A549 (cell line): ENCODE measurements at regions not wholly inside any gene's neighbourhood (a gene's known extent, or its start where the extent isn't known, plus 50 kb on each side); places are given as distances from the start of the nearest gene placed in this dataset.

Experiments used
- ATAC-seq, 2 experiments: fragments of 200-7000 bp in 1 of 2; fragments of >200 bp in 1 of 2; cut with Nextera tagmentation in 1 of 2; cut with Tn5 transposase in 1 of 2; 3 replicates each; pipeline versions ENCODE4 v1.8.0 to v1.9.1; 2018 to 2020; ENCODE audit warnings: mild to moderate bottlenecking in 1 of 2, moderate library complexity in 1 of 2
- CTCF ChIA-PET: fragments of 300-600 bp; sonication (Branson Sonifier 250); formaldehyde crosslinking; extraction: SDS; loops from one replicate; lab custom pipeline; 2021; ENCODE audit warnings: antibody characterized with exemption, inconsistent platforms; lab: Yijun Ruan, JAX
- POLR2A ChIA-PET: fragments of 350-600 bp; formaldehyde crosslinking; extraction: SDS; loops from one replicate; lab custom pipeline; 2021; ENCODE audit warnings: antibody characterized with exemption, inconsistent platforms; lab: Yijun Ruan, JAX
- DNase-seq, 2 experiments: peaks; one replicate each; pipeline versions ENCODE4 v3.0.0 to v3.0.0-alpha.2; 2011 to 2016; ENCODE audit warnings: low read depth in 1 of 2, low spot score in 1 of 2
- FAIRE-seq: peaks from 2 replicates; lab custom pipeline; 2011; peaks lifted over from hg19 to GRCh38; lab: Jason Lieb, UNC
- H3K27ac ChIP-seq, 2 experiments: fragments of >200 bp; sonication (Bioruptor Twin); formaldehyde crosslinking; 3 replicates each; pipeline ENCODE4 v1.5.1; 2016 to 2017
- H3K4me1 ChIP-seq: fragments of >200 bp; sonication (Bioruptor Twin); formaldehyde crosslinking; 3 replicates; pipeline ENCODE4 v1.6.1; 2016
- H3K4me2 ChIP-seq: fragments of >200 bp; sonication (Bioruptor Twin); formaldehyde crosslinking; 3 replicates; pipeline ENCODE4 v1.6.1; 2016
- H3K4me3 ChIP-seq: fragments of >200 bp; sonication (Bioruptor Twin); formaldehyde crosslinking; 3 replicates; pipeline ENCODE4 v1.5.1; 2016
- H3K9me3 ChIP-seq: fragments of >200 bp; sonication (Bioruptor Twin); formaldehyde crosslinking; 3 replicates; pipeline ENCODE4 v1.6.1; 2016
- CHD2 ChIP-seq: fragments of 150-350 bp; IDR thresholded peaks from 2 replicates; pipeline ENCODE4 v1.6.1; 2014; ENCODE audit warnings: low read length; ENCODE audit not compliant: partially characterized antibody
- CHD4 ChIP-seq: fragments of 200-600 bp; sonication (generic); IDR thresholded peaks from 2 replicates; pipeline ENCODE4 v1.6.1; 2016; ENCODE audit warnings: antibody characterized with exemption, mild to moderate bottlenecking, borderline replicate concordance
- CTCF ChIP-seq: fragments of >200 bp; sonication (Bioruptor Twin); formaldehyde crosslinking; IDR thresholded peaks from 3 replicates; pipeline ENCODE4 v1.5.1; 2016
- ELK1 ChIP-seq: fragments of 150-350 bp; IDR thresholded peaks from 2 replicates; pipeline ENCODE4 v1.6.1; 2014; ENCODE audit warnings: low read depth, mild to moderate bottlenecking, low read length
- FOSL2 ChIP-seq, 2 experiments: fragments of 450-650 bp in 1 of 2; fragments of >200 bp in 1 of 2; sonication (Bioruptor Twin) in 1 of 2; formaldehyde crosslinking; IDR thresholded peaks; 2 replicates each; pipeline versions ENCODE4 v1.5.0 to v1.6.1; 2016 to 2020; ENCODE audit warnings: mild to moderate bottlenecking in 1 of 2, moderate library complexity in 1 of 2
- HDAC2 ChIP-seq: fragments of 200-600 bp; sonication (generic); IDR thresholded peaks from 2 replicates; pipeline ENCODE4 v1.6.1; 2016
- HOXB5 ChIP-seq: fragments of 250-450 bp; sonication (Bioruptor Pico); IDR thresholded peaks from 2 replicates; pipeline ENCODE4 v1.5.0; 2020; ENCODE audit warnings: mild to moderate bottlenecking, moderate library complexity
- JUNB ChIP-seq: fragments of >200 bp; sonication (Bioruptor Twin); formaldehyde crosslinking; IDR thresholded peaks from 2 replicates; pipeline ENCODE4 v1.6.1; 2016
- MAX ChIP-seq: IDR thresholded peaks from 2 replicates; pipeline ENCODE4 v1.6.1; 2012
- NPAS2 ChIP-seq: fragments of 250-450 bp; sonication (Bioruptor Pico); IDR thresholded peaks from 2 replicates; pipeline ENCODE4 v1.8.0; 2022; ENCODE audit warnings: mild to moderate bottlenecking, moderate library complexity, borderline replicate concordance
- PHF8 ChIP-seq: fragments of 200-600 bp; sonication (generic); IDR thresholded peaks from 2 replicates; pipeline ENCODE4 v1.6.1; 2016; ENCODE audit warnings: low read depth, mild to moderate bottlenecking, antibody characterized with exemption, moderate library complexity, borderline replicate concordance
- RAD21 ChIP-seq, 2 experiments: fragments of >200 bp in 1 of 2; sonication (Bioruptor Twin) in 1 of 2; formaldehyde crosslinking in 1 of 2; IDR thresholded peaks in 1 of 2; conservative IDR thresholded peaks in 1 of 2; 2 replicates in 1 of 2; 3 replicates in 1 of 2; pipeline ENCODE4 v1.6.1; 2012 to 2018; ENCODE audit warnings: inconsistent platforms in 1 of 2
- RCOR1 ChIP-seq: fragments of 150-350 bp; IDR thresholded peaks from 2 replicates; pipeline ENCODE4 v1.6.1; 2014; ENCODE audit warnings: antibody characterized with exemption, low read length, low read depth
- RFX5 ChIP-seq: fragments of 450-650 bp; IDR thresholded peaks from 2 replicates; pipeline ENCODE4 v1.7.1; 2014; ENCODE audit warnings: antibody characterized with exemption, mild to moderate bottlenecking, moderate library complexity
- SMC3 ChIP-seq: fragments of >200 bp; sonication (Bioruptor Twin); formaldehyde crosslinking; IDR thresholded peaks from 3 replicates; pipeline ENCODE4 v1.6.1; 2018; ENCODE audit warnings: inconsistent platforms
- TFCP2L1 ChIP-seq: fragments of 250-450 bp; sonication (Bioruptor Pico); IDR thresholded peaks from 2 replicates; pipeline ENCODE4 v1.5.0; 2021; ENCODE audit warnings: mild to moderate bottlenecking
- TP53 ChIP-seq: fragments of 250-450 bp; sonication (Bioruptor Pico); IDR thresholded peaks from 2 replicates; pipeline ENCODE4 v1.5.0; 2021; ENCODE audit warnings: mild to moderate bottlenecking, moderate library complexity
- USF2 ChIP-seq: fragments of 450-650 bp; IDR thresholded peaks from 2 replicates; pipeline ENCODE4 v1.6.1; 2014; ENCODE audit warnings: antibody characterized with exemption
- ZSCAN20 ChIP-seq: fragments of 250-450 bp; sonication (Bioruptor Pico); IDR thresholded peaks from 2 replicates; pipeline ENCODE4 v1.8.0; 2022; ENCODE audit warnings: mild to moderate bottlenecking, moderate library complexity
- WGBS: methylation state at CpG from one replicate; pipeline ENCODE4 v1.1.6; 2017; ENCODE audit errors: missing lambda C conversion rate; 5-methylcytosine and 5-hydroxymethylcytosine counted together

GRCh38 chr7:31419505-31420055, 79.1 kb upstream of the NEUROD6 start:
- no peak overlapping the region for H3K4me2 ChIP-seq
- ChIA-PET CTCF (interaction anchor here (0.9 to 5.6 kb wide), 7 partner anchors 10 to 214 kb away, joined by 3 to 36 read pairs (median 5); no protein-coding TSS in a partner anchor), POLR2A (no interaction called here)
- no peak overlapping the region for H3K4me3 ChIP-seq
- H3K27ac ChIP-seq, result no peak overlapping the region
- FAIRE-seq (no peak), ATAC-seq (no peak), DNase-seq (no peak)
- no peaks in the 10 kb centered on the region for H3K4me1 ChIP-seq
- no peak for TF ChIP-seq PHF8
- no peak for TF ChIP-seq CTCF
- 67% methylated on average over 3 of the region's 3 CpGs for WGBS
- H3K9me3 ChIP-seq, result no peaks in the 10 kb centered on the region

GRCh38 chr7:31420948-31421347, 80.4 kb upstream of the NEUROD6 start:
- POLR2A ChIA-PET, result no interaction called here
- no peak for FAIRE-seq
- Histone ChIP-seq H3K4me1 (no peaks in the 10 kb centered on the region), H3K27ac (no peak overlapping the region), H3K9me3 (no peaks in the 10 kb centered on the region), H3K4me3 (no peak overlapping the region), H3K4me2 (no peak overlapping the region)
- ATAC-seq, result no peak
- TF ChIP-seq CTCF, result no peak
- TF ChIP-seq HDAC2, result no peak
- TF ChIP-seq TFCP2L1 (CRISPR knock-in tag), result no peak
- TF ChIP-seq MAX, result no peak
- no peak for TF ChIP-seq RAD21 (conservative IDR thresholded peaks at IDR 0.05 in 1 of 2, IDR thresholded peaks at IDR 0.05 in 1 of 2)
- no peak for TF ChIP-seq HOXB5 (CRISPR knock-in tag)
- no peak for TF ChIP-seq CHD2
- no peak for TF ChIP-seq FOSL2 (IDR thresholded peaks at IDR 0.05)
- TF ChIP-seq FOSL2 (CRISPR knock-in tag; IDR thresholded peaks at IDR 0.05), result no peak
- no peak for TF ChIP-seq ELK1
- no peak for TF ChIP-seq SMC3
- no peak for TF ChIP-seq RFX5
- DNase-seq, result no peak
- CTCF ChIA-PET, result interaction anchor here (1.5 to 5.6 kb wide), 2 partner anchors 11 to 22 kb away, joined by 3 to 36 read pairs; no protein-coding TSS in a partner anchor
- WGBS, result 80% methylated on average over 1 of the region's 1 CpG

GRCh38 chr7:31421607-31422006, 81.1 kb upstream of the NEUROD6 start:
- Histone ChIP-seq H3K27ac (no peak overlapping the region), H3K9me3 (no peaks in the 10 kb centered on the region), H3K4me2 (no peak overlapping the region), H3K4me1 (no peaks in the 10 kb centered on the region), H3K4me3 (no peak overlapping the region)
- POLR2A ChIA-PET, result no interaction called here
- ATAC-seq (no peak), DNase-seq (no peak), FAIRE-seq (peak; percentile 23)
- CTCF ChIA-PET, result interaction anchor here (1.3 to 5.6 kb wide), 5 partner anchors 10 to 67 kb away, joined by 3 to 36 read pairs (median 5); no protein-coding TSS in a partner anchor
- TF ChIP-seq NPAS2 (CRISPR knock-in tag) (no peak), RFX5 (no peak), CHD4 (no peak), TP53 (CRISPR knock-in tag) (no peak), ELK1 (no peak), ZSCAN20 (CRISPR knock-in tag) (no peak), JUNB (no peak), RCOR1 (no peak), USF2 (no peak), HOXB5 (CRISPR knock-in tag) (no peak)
- WGBS, result 86% methylated on average over 2 of the region's 2 CpGs
